ENCODE measurements at regions not wholly inside any gene's neighbourhood (a gene's known extent, or its start where the extent isn't known, plus 50 kb on each side); places are given as distances from the start of the nearest gene placed in this dataset.

- DNase-seq (ENCODE audit: low read depth): peak; percentile 14
These were observed 53.9 kb upstream of the KIAA1210 start for GRCh38 chrX:119181491-119181890.

- DNase-seq (ENCODE audit: low read depth): no peak
These were observed 49.9 kb upstream of the PGRMC1 start for GRCh38 chrX:119186194-119186593.
